NCI-H2196 treated with DMSO at 0.1 percent for 48 hours (cell line): ENCODE measurements at regions not wholly inside any gene's neighbourhood (a gene's known extent, or its start where the extent isn't known, plus 50 kb on each side); places are given as distances from the start of the nearest gene placed in this dataset.
"Not testable (repeated sequence)": the region's sequence is repeated elsewhere in the genome, so short reads cannot be mapped to it uniquely, and the experiment has no call there.

ENCODE experiments used
- DNase-seq: peaks from one replicate; lab custom pipeline; 2025; ENCODE audit not compliant: unreplicated experiment; lab: John Stamatoyannopoulos, UW

DNA sequence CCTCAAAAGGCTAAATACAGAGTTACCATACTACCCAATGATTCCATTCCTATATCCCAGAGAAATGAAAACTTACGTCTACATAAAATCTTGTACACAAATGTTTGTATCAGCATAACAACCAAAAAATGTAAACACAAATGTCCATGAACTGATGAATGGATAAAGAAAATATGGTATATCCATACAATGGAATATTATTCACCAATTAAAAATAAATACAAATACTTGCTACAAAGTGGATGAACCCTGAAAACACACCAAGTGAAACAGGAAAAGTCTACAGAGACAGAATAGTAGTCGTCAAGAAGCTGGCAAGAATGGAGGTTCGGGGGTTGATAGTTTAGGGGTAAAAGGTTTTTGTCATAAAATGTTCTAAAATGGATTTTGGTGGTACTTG, 54.0 kb upstream of the ANKRD28 start:
- no peak for DNase-seq

- DNase-seq, result no peak
Measured at GRCh38 chr3:15858547-15859506, 61.0 kb upstream of the ANKRD28 start.

DNA sequence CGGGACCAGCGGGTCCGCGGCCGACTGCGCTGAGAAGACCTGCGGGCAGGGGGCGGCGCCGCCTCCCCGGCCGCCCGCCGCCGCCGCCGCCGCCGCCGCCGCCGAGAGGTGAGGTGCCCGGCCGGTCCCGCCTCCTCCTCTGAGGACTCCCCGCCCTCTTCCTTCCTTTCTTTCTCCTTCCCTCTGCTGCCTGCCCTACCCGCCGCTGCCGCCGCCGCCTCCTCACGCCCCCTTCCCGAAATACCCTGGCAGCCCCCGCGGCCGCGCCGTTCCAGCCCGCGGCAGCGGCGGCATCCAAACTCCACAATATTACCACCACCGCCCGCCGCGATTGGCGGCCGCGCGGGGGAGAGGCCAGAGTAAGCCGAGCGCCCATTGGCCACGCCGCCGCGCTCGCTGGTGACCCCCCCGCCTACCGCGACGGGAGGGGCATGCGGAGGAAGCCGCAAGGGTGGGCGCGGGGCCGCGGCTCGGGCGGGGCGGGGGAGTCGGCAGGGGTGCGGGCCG, 61.8 kb upstream of the ANKRD28 start:
- peak; percentile 39 for DNase-seq

- no peak for DNase-seq
Measured at GRCh38 chr3:15860014-15860934, 62.5 kb upstream of the ANKRD28 start.

GRCh38 chr3:15861163-15861562, 63.4 kb upstream of the ANKRD28 start:
- DNase-seq, result no peak

GRCh38 chr3:15872807-15873206, 75.0 kb upstream of the ANKRD28 start:
- DNase-seq, result no peak

DNA sequence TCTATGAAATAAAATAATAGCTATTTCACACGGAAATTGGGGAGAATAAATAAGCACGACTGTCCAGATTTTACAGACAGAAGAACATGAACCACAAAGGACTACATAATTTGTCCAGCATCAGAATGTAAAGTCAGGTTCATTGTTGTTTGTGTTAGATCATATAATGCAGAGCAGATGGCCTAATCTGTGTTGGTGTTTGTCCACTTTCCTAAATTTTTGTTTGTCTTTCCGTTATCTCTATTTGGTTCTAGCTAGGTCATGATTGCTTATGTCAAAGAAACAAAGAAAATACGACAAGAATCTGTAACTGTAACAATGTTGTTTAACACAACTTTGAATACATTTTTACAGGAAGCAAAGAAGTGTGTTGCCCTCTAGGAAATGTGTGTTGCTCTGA, 75.6 kb upstream of the ANKRD28 start:
- DNase-seq, result no peak

DNA sequence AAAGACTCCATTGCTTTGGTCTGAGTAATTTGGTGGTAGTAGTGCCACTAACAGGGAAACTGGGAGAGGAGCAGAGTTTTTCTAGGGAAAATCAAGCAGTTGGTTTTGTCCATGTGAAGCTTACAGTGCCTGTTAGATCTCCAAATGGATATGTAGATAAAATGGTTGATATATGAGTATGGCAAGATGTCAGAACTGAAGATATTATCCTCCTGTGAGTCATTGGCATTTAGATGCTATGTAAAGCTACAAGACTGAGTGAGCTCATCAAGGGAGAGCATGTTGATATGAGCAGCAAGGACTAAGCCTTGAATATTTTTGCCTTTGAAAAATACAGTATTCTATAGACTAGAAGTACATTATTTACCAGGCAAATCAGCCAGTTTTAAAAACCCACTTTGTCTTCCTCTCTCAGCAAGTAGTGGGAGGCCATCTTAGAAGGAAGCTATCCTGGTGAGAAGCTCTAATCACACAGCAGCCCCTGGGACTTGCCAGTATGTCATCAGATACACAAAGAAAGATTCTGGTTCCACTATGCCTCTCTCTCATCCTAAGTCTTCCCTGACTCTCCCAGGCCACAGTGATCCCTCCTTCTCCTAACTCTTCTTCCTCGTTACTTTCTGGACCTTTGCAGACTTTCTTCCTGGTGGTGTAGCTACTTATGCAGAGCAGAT, 77.4 kb upstream of the ANKRD28 start:
- DNase-seq, result no peak

DNA sequence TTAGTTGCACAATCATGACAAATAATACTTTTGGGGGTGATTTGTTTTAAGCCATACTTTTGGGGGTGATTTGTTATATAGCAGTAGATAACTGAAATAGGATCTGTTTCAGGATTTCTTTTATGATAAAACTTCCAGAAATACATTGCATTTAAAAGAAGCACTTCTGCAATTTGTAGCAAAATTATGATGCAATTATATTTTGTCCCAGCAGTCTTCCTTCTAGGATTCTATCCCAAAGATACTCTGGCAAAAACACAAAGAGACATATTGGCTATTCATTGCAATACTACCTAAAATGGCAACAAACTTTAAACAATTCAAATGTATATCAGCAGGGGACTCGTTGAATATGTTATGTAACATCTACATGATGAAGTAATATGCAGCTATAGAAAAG, 78.9 kb upstream of the ANKRD28 start:
- no peak for DNase-seq

DNA sequence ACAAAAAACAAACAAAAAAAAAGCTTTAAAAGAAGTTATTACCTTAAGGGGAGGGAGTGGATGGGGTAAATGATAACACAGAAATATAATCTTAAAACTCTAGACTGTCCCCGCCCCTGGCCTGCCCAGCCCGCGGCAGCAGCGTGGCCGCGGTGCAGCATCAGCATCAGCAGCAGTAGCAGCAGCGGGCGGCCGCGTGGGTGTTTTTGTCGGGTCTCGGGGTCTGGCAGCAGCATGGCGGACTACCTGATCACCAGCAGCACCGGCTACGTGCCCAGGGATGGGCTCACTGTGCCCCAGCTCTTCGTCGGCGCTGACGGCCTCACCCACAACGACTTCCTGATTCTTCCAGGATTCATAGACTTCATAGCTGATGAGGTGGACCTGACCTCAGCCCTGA, 80.0 kb upstream of the ANKRD28 start:
- no peak for DNase-seq

GRCh38 chr3:15879787-15880186, 82.0 kb upstream of the ANKRD28 start:
- DNase-seq, result not testable (repeated sequence)

DNA sequence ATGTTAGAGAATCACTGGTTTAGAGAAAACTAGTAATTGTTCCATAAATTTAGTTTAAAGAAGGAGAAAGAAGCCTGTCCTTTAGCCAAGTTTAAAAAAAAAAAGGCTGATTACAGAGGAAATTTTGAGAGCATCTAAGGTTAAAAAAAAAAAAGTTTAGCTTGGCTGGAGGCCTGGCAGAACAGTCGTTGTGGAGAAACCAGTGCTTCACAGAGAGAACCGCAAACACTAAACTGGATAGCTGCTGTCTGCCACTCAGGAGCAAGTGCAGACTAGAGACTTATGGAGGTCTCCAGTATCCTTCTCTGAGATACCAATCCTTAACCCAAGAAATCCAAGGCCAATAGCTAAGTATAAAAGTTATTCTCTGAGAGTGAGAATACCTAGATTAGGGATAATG, 84.8 kb upstream of the ANKRD28 start:
- DNase-seq, result no peak

GRCh38 chr3:15884132-15884531, 86.4 kb upstream of the ANKRD28 start:
- no peak for DNase-seq

DNA sequence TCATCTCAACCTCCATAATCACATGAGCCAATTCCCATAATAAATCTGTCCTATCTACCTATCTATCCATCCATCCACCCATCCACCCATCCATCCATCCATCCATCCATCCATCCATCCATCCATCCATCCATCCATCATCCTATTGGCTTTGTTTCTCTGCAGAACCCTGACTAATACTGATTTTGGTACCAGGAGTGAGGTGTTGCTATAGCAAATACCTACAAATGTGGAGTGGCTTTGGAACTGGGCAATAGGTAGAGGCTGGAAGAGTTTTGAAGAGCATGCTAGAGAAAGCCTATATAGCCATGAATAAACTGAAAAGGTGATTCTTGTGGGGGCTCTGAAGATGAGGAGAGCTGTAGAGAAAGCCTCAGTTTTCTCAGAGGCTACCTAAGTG, 88.7 kb upstream of the ANKRD28 start:
- no peak for DNase-seq

GRCh38 chr3:15887261-15887660, 89.5 kb upstream of the ANKRD28 start:
- no peak for DNase-seq

- DNase-seq, result no peak
Measured at GRCh38 chr3:15889936-15890335, 92.2 kb upstream of the ANKRD28 start.

DNA sequence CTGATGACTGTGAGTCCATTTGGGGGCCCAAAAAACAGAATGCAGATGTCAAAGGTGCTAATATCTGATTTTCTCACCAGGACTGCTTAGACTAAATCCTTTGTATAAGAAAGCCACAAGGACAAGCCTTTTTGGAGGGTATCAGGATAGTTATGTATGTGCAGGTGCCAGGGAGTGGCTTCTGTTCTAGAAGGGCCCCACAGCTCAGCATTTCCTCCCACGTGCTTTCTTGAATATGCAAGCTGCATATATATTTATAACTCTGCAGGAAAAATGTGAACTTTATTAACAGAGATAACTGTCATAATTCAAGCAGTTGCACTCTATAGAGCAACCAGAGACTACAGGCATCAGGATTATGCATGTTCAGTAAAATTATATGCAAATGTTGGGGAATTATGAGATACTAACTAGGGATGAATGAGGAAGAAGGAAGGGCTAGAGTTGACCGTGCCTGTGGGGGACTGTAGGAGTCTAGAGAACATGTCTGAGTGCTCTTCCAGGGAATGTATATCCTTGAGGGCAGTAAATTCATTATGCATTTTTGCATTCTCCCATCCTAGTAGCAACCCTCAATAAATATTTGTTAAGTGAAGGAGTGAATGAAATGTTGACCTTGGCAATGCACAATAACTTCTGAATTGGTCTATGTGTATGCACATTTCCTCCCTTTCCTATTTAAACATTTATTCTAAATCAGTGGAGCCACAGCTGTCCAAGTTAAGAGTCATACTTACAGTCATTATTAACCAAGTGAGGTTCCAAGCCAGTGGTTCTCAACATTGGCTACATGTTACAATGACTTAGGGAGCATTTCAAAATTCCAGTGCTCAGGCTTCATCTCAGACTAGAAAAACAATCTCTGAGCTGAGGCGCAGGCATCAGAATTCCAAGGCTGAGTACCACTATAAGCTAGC, 94.8 kb upstream of the ANKRD28 start:
- no peak for DNase-seq

- no peak for DNase-seq
Measured at GRCh38 chr3:15894382-15894781, 96.6 kb upstream of the ANKRD28 start.

DNA sequence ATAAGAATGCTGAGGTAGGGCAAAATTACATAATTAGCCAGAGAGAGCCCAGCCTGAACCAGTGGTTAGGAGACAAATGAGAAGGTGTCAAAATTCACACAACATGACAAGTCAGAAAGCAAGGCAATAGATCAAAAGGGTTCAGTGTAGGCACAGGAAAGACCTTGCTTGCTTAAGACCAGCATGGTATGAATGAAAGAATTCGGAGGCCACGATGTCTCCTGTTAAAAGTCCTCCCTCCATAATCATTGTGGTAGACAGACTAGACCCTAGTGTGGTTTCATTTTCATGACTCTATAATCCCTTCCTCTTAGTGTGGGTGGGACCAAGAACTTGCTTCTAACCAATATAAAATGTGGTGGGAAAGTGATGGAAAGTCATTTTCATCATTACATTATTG, 98.7 kb upstream of the ANKRD28 start:
- DNase-seq, result no peak

DNA sequence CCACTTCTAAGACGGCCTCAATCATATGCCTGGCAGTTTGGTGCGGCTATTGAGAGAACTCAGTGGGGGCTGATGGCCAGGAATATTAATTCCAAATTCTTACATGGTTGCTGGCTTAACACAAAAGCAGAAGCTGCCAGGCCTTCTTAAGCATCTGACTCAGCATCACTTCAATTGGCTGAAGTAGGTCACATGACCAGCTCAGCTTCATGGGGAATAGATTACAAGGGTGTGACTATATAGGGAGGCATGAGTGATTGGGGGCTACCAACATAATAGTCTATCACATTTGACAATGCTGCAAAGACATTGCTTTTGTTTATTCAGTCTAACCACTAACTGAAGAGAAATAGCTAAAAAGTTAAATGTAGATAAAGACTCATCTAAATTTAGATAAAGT, 101.6 kb upstream of the ANKRD28 start:
- no peak for DNase-seq
